ENCODE measurements at regions not wholly inside any gene's neighbourhood (a gene's known extent, or its start where the extent isn't known, plus 50 kb on each side); places are given as distances from the start of the nearest gene placed in this dataset.

DNA sequence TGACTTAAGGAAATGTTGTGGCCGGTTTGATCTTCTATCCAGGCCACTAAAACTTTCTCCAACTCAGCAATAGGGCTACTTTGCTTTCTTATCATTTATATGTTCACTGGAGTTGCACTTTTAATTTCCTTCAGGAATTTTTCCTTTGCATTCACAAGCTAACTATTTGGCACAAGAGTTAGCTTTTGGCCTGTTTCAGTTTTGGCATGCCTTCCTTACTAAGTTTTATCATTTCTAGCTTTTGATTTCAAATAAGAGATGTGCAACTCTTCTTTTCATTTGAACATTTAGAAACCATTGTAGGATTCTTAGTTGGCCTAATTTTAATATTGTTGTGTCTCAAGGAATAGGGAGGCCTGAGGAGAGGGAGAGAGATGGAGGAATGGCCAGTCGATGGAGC lies 79.8 kb upstream of the TLL1 start:
- 3 to 24% methylated on average over 2 of the region's 2 CpGs for WGBS, 2 experiments (ENCODE audit: low coverage in 1 of 2, low lambda C conversion rate in 2 of 2, missing lambda C conversion rate in 2 of 2)
- in situ Hi-C loops (cut with MboI): no loop called here
- no peaks in the 10 kb centered on the region for H3F3A ChIP-seq (ENCODE audit: insufficient read depth)
- H3K9me3 ChIP-seq (ENCODE audit: low read depth): no peaks in the 10 kb centered on the region
- H2AFZ ChIP-seq: no peak overlapping the region
- H3K27ac ChIP-seq: no peak overlapping the region
- TF ChIP-seq EZH2 (IDR thresholded peaks at IDR 0.05; ENCODE audit: insufficient read depth, poor library complexity, severe bottlenecking): no peak
- TF ChIP-seq EZH2phosphoT487 (IDR thresholded peaks at IDR 0.05; ENCODE audit: insufficient read depth, low read depth): no peak
- H3K4me1 ChIP-seq (ENCODE audit: insufficient read depth): no peaks in the 10 kb centered on the region
- H4K20me1 ChIP-seq (ENCODE audit: insufficient read depth): no peaks in the 10 kb centered on the region
- no peak overlapping the region for H3K4me3 ChIP-seq
- no peaks in the 10 kb centered on the region for H3K9me2 ChIP-seq (ENCODE audit: insufficient read depth)
- no peak for DNase-seq
- no peak overlapping the region for H3K4me2 ChIP-seq (ENCODE audit: unreplicated experiment)
- H3K79me2 ChIP-seq (ENCODE audit: insufficient read depth): no peaks in the 10 kb centered on the region
- no peak overlapping the region for H3K9ac ChIP-seq
- no peaks in the 10 kb centered on the region for H3K27me3 ChIP-seq (replicated peaks; ENCODE audit: insufficient read depth)
- no peaks in the 10 kb centered on the region for H3K36me3 ChIP-seq (ENCODE audit: low read depth)

DNA sequence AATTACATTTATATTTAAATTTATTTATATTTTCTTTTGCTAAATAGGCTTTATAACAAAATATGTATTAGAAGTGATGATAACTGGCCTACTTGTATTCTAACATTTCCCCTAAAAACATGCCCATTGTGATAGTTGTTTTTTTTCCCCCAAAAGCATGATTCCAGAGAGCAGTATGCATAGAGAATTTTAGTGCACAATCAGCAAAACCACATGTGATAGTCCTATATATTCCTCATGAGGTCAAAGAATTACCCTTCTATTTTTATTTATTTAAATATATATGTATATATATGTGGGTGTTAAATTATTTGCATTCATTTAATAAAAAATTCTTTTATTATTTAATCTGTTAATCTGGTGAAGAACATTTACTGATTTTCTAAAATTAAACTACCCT lies 78.2 kb upstream of the TLL1 start:
- Histone ChIP-seq H3K27me3 (replicated peaks; ENCODE audit: insufficient read depth) (no peaks in the 10 kb centered on the region), H3F3A (ENCODE audit: insufficient read depth) (no peaks in the 10 kb centered on the region), H4K20me1 (ENCODE audit: insufficient read depth) (no peaks in the 10 kb centered on the region), H3K27ac (no peak overlapping the region), H3K9ac (no peak overlapping the region), H3K4me3 (no peak overlapping the region), H3K9me2 (ENCODE audit: insufficient read depth) (no peaks in the 10 kb centered on the region), H3K4me2 (ENCODE audit: unreplicated experiment) (no peak overlapping the region), H2AFZ (no peak overlapping the region), H3K4me1 (ENCODE audit: insufficient read depth) (no peaks in the 10 kb centered on the region), H3K79me2 (ENCODE audit: insufficient read depth) (no peaks in the 10 kb centered on the region), H3K9me3 (ENCODE audit: low read depth) (no peaks in the 10 kb centered on the region), H3K36me3 (ENCODE audit: low read depth) (no peaks in the 10 kb centered on the region)
- no peak for TF ChIP-seq EZH2phosphoT487 (IDR thresholded peaks at IDR 0.05; ENCODE audit: insufficient read depth, low read depth)
- TF ChIP-seq EZH2 (IDR thresholded peaks at IDR 0.05; ENCODE audit: insufficient read depth, poor library complexity, severe bottlenecking): no peak
- in situ Hi-C loops (cut with MboI): no loop called here
- DNase-seq: no peak

DNA sequence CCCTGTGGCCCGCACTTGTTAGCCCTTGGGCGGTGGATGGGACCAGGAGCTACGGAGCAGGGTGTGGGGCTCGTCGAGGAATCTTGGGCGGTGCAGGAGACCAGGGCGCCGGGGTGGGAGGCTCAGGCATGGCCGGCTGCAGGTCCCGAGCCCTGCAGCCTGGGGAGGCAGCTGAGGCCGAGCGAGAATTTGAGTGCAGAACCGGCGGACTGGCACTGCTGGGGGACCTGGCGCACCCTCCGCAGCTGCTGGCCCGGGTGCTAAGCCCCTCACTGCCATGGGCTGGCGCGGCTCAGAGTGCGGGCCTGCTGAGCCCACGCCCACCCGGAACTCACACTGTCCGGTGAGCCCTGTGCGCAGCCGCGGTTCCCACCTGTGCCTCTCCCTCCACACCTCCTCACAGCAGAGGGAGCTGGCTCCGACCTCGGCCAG lies 73.6 kb upstream of the TLL1 start:
- no peaks in the 10 kb centered on the region for H3K36me3 ChIP-seq (ENCODE audit: low read depth)
- H4K20me1 ChIP-seq (ENCODE audit: insufficient read depth): no peaks in the 10 kb centered on the region
- H3K27ac ChIP-seq: no peak overlapping the region
- TF ChIP-seq EZH2phosphoT487 (IDR thresholded peaks at IDR 0.05; ENCODE audit: insufficient read depth, low read depth): no peak
- no peak for TF ChIP-seq EZH2 (IDR thresholded peaks at IDR 0.05; ENCODE audit: insufficient read depth, poor library complexity, severe bottlenecking)
- no peaks in the 10 kb centered on the region for H3F3A ChIP-seq (ENCODE audit: insufficient read depth)
- no peaks in the 10 kb centered on the region for H3K9me2 ChIP-seq (ENCODE audit: insufficient read depth)
- in situ Hi-C loops (cut with MboI): no loop called here
- H3K9me3 ChIP-seq (ENCODE audit: low read depth): no peaks in the 10 kb centered on the region
- no peaks in the 10 kb centered on the region for H3K79me2 ChIP-seq (ENCODE audit: insufficient read depth)
- no peaks in the 10 kb centered on the region for H3K4me1 ChIP-seq (ENCODE audit: insufficient read depth)
- no peak overlapping the region for H3K9ac ChIP-seq
- no peak overlapping the region for H3K4me3 ChIP-seq
- WGBS, 2 experiments (ENCODE audit: low coverage in 1 of 2, low lambda C conversion rate in 2 of 2, missing lambda C conversion rate in 2 of 2): 55 to 66% methylated on average over 27 to 28 of the region's 28 CpGs
- H2AFZ ChIP-seq: no peak overlapping the region
- H3K4me2 ChIP-seq (ENCODE audit: unreplicated experiment): no peak overlapping the region
- H3K27me3 ChIP-seq (replicated peaks; ENCODE audit: insufficient read depth): no peaks in the 10 kb centered on the region
- DNase-seq: no peak

DNA sequence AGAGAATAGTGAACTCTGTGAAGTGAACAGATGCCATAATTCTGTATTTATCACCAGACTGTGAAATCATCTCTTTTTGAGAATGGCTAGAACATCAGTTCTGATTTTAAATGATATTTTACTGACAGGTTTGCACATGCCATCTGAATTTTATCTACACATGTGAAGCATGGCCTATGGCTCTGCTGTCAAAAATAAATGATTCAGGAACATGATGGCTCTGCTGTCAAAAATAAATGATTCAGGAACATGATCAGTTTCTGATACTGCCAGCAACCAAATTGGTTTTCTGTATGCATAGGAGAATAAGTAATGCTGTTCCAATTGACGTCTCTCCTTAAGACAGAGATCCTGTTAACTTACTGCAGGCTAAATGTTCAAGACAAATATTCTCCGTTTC lies 70.6 kb upstream of the TLL1 start:
- no peaks in the 10 kb centered on the region for H3K9me2 ChIP-seq (ENCODE audit: insufficient read depth)
- H3K27ac ChIP-seq: no peak overlapping the region
- no peak overlapping the region for H2AFZ ChIP-seq
- no peaks in the 10 kb centered on the region for H3K4me1 ChIP-seq (ENCODE audit: insufficient read depth)
- no peaks in the 10 kb centered on the region for H3K27me3 ChIP-seq (replicated peaks; ENCODE audit: insufficient read depth)
- H3K79me2 ChIP-seq (ENCODE audit: insufficient read depth): no peaks in the 10 kb centered on the region
- H4K20me1 ChIP-seq (ENCODE audit: insufficient read depth): no peaks in the 10 kb centered on the region
- no peak overlapping the region for H3K4me2 ChIP-seq (ENCODE audit: unreplicated experiment)
- H3K36me3 ChIP-seq (ENCODE audit: low read depth): no peaks in the 10 kb centered on the region
- TF ChIP-seq EZH2phosphoT487 (IDR thresholded peaks at IDR 0.05; ENCODE audit: insufficient read depth, low read depth) (no peak), EZH2 (IDR thresholded peaks at IDR 0.05; ENCODE audit: insufficient read depth, poor library complexity, severe bottlenecking) (no peak)
- 8 to 14% methylated on average over 2 of the region's 2 CpGs for WGBS, 2 experiments (ENCODE audit: low coverage in 1 of 2, low lambda C conversion rate in 2 of 2, missing lambda C conversion rate in 2 of 2)
- no peak overlapping the region for H3K4me3 ChIP-seq
- DNase-seq: no peak
- H3K9ac ChIP-seq: no peak overlapping the region
- H3F3A ChIP-seq (ENCODE audit: insufficient read depth): no peaks in the 10 kb centered on the region
- H3K9me3 ChIP-seq (ENCODE audit: low read depth): no peaks in the 10 kb centered on the region
- in situ Hi-C loops (cut with MboI): no loop called here

- no peaks in the 10 kb centered on the region for H3K36me3 ChIP-seq (ENCODE audit: low read depth)
- TF ChIP-seq EZH2 (IDR thresholded peaks at IDR 0.05; ENCODE audit: insufficient read depth, poor library complexity, severe bottlenecking): no peak
- TF ChIP-seq EZH2phosphoT487 (IDR thresholded peaks at IDR 0.05; ENCODE audit: insufficient read depth, low read depth): no peak
- H3K9me3 ChIP-seq (ENCODE audit: low read depth): no peaks in the 10 kb centered on the region
- no peak overlapping the region for H3K4me2 ChIP-seq (ENCODE audit: unreplicated experiment)
- H3K27me3 ChIP-seq (replicated peaks; ENCODE audit: insufficient read depth): no peaks in the 10 kb centered on the region
- DNase-seq: no peak
- in situ Hi-C loops (cut with MboI): no loop called here
- no peaks in the 10 kb centered on the region for H3K79me2 ChIP-seq (ENCODE audit: insufficient read depth)
- no peak overlapping the region for H3K9ac ChIP-seq
- H3K9me2 ChIP-seq (ENCODE audit: insufficient read depth): no peaks in the 10 kb centered on the region
- H2AFZ ChIP-seq: no peak overlapping the region
- H3K4me1 ChIP-seq (ENCODE audit: insufficient read depth): no peaks in the 10 kb centered on the region
- H4K20me1 ChIP-seq (ENCODE audit: insufficient read depth): no peaks in the 10 kb centered on the region
- no peak overlapping the region for H3K27ac ChIP-seq
- no peaks in the 10 kb centered on the region for H3F3A ChIP-seq (ENCODE audit: insufficient read depth)
- H3K4me3 ChIP-seq: no peak overlapping the region
These were observed 70.0 kb upstream of the TLL1 start for GRCh38 chr4:165803005-165803404.
